GM23248 (cell line): ENCODE measurements at regions not wholly inside any gene's neighbourhood (a gene's known extent, or its start where the extent isn't known, plus 50 kb on each side); places are given as distances from the start of the nearest gene placed in this dataset.

Experiments
- EZH2 ChIP-seq: fragments of 200-600 bp; sonication (generic); IDR thresholded peaks from 2 replicates; pipeline ENCODE4 v1.6.1; 2018; ENCODE audit warnings: antibody characterized with exemption, mild to moderate bottlenecking; ENCODE audit not compliant: insufficient read depth, poor library complexity, severe bottlenecking
- EZH2phosphoT487 ChIP-seq: fragments of 200-600 bp; sonication (generic); IDR thresholded peaks from 2 replicates; pipeline ENCODE4 v1.6.1; 2018; ENCODE audit warnings: antibody characterized with exemption, moderate library complexity, mild to moderate bottlenecking, low read depth; ENCODE audit not compliant: insufficient read depth

DNA sequence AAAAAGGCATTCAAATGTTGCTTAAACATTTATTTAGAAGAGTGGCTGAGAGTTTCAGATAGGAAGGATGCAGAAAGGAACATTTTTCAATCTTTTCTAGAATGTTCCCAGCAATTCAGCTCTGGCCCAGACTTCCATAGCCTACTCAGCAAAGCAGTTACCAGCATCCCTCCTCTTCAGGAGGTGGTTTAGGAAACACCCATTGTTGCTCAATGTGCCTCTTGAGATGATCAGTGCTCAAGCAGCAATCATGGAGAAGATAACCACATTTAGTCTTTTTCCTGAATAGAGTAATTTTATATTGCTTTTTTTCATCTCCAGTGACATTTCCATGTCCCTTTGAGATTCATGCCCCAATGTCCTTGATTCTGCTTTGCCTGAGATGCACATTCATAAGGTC lies 328.7 kb upstream of the PPARGC1A start:
- no peak for TF ChIP-seq EZH2
- no peak for TF ChIP-seq EZH2phosphoT487
